Spleen (tissue), 7 donors: ENCODE measurements at regions not wholly inside any gene's neighbourhood (a gene's known extent, or its start where the extent isn't known, plus 50 kb on each side); places are given as distances from the start of the nearest gene placed in this dataset.
"Not testable (repeated sequence)": the region's sequence is repeated elsewhere in the genome, so short reads cannot be mapped to it uniquely, and the experiment has no call there.

Experiments used
- POLR2A ChIP-seq, 3 donors: fragments of 450-650 bp; IDR thresholded peaks; one replicate each; pipeline ENCODE4 v1.5.1; 2017; ENCODE audit warnings: antibody characterized with exemption in 3 of 3, mild to moderate bottlenecking in 1 of 3
- TF ChIP-seq, protein P1 (sequence below), 11 experiments: fragments of 200-600 bp in 7 of 11; fragments of 450-650 bp in 4 of 11; sonication (generic) in 4 of 11; IDR thresholded peaks in 8 of 11; conservative IDR thresholded peaks in 3 of 11; 1 replicate in 7 of 11; 2 replicates in 4 of 11; pipeline versions ENCODE4 v1.4.0 to v1.8.0; 2016 to 2021; ENCODE audit warnings: antibody characterized with exemption in 11 of 11, inconsistent platforms in 4 of 11, mild to moderate bottlenecking in 1 of 11
- donor health status: DM: no; HTN: no; CAD: no; lungs with moderate emphysema.
- donor health status: DM: no; HTN: no; CAD: no.
- donor health status: DM: no; HTN: no; CAD: no.

DNA sequence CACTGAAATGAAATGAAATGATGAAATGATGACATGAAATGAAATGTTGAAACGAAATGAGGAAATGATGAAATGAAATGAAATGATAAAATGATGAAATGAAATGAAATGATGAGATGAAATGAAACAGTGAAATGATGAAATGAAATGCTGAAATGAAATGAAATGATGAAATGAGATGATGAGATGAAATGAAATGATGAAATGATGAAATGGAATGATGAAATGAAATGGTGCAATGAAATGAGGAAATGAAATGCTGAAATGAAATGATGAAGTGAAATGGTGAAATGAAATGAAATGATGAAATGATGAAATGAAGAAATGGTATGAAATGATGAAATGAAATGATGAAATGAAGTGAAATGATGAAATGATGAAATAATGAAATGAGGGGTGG, 641.1 kb downstream of the ZNF716 start:
- TF ChIP-seq, protein P1, sequence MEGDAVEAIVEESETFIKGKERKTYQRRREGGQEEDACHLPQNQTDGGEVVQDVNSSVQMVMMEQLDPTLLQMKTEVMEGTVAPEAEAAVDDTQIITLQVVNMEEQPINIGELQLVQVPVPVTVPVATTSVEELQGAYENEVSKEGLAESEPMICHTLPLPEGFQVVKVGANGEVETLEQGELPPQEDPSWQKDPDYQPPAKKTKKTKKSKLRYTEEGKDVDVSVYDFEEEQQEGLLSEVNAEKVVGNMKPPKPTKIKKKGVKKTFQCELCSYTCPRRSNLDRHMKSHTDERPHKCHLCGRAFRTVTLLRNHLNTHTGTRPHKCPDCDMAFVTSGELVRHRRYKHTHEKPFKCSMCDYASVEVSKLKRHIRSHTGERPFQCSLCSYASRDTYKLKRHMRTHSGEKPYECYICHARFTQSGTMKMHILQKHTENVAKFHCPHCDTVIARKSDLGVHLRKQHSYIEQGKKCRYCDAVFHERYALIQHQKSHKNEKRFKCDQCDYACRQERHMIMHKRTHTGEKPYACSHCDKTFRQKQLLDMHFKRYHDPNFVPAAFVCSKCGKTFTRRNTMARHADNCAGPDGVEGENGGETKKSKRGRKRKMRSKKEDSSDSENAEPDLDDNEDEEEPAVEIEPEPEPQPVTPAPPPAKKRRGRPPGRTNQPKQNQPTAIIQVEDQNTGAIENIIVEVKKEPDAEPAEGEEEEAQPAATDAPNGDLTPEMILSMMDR (IDR thresholded peaks at IDR 0.05 in 8 of 11, conservative IDR thresholded peaks at IDR 0.05 in 3 of 11), result not testable (repeated sequence)
- not testable (repeated sequence) for TF ChIP-seq POLR2A (IDR thresholded peaks at IDR 0.05)
